K562 (cell line): ENCODE measurements at regions not wholly inside any gene's neighbourhood (a gene's known extent, or its start where the extent isn't known, plus 50 kb on each side); places are given as distances from the start of the nearest gene placed in this dataset.

ENCODE experiments used
- ATAC-seq: fragments of 200-7000 bp; cut with Tn5 transposase; 3 replicates; pipeline ENCODE4 v1.9.1; 2020; ENCODE audit warnings: moderate library complexity
- BruUV-seq: library from RNA; stranded (reverse); fragments of 400-500 nt; replicated peaks from 2 replicates; lab custom pipeline; 2021; lab: Mats Ljungman, UMichigan
- CTCF ChIA-PET: fragments of 300-600 bp; formaldehyde crosslinking; extraction: SDS; loops from one replicate; lab custom pipeline; 2021; ENCODE audit warnings: low intra/inter-chr PET ratio; lab: Yijun Ruan, JAX
- POLR2A ChIA-PET: fragments of 300-600, 350-650 bp; sonication (Branson Sonifier 250); formaldehyde crosslinking; extraction: SDS; loops from one replicate; lab custom pipeline; 2021; ENCODE audit warnings: antibody characterized with exemption, inconsistent platforms; lab: Yijun Ruan, JAX
- DNase-seq, 4 experiments: peaks; one replicate each; pipeline versions ENCODE4 v3.0.0 to v3.0.0-alpha.2; 2011 to 2018; ENCODE audit warnings: low spot score in 3 of 4, mixed read lengths in 3 of 4; ENCODE audit errors: extremely low read depth in 1 of 4
- FAIRE-seq: peaks from 2 replicates; lab custom pipeline; 2011; peaks lifted over from hg19 to GRCh38; lab: Jason Lieb, UNC
- H2AFZ ChIP-seq: 2 replicates; pipeline ENCODE4 v1.6.0; 2011; ENCODE audit warnings: low read depth, low read length, control low read depth, inconsistent platforms
- H3K27ac ChIP-seq: fragments of 200-600 bp; 3 replicates; pipeline ENCODE4 v1.8.0; 2011; ENCODE audit warnings: low read depth, mild to moderate bottlenecking, control low read depth, inconsistent platforms, low read length, moderate library complexity, mixed read lengths; ENCODE audit errors: extremely low read depth
- H3K27me3 ChIP-seq, 2 experiments: fragments of 300-600 bp in 1 of 2; 2 replicates in 1 of 2; 3 replicates in 1 of 2; pipeline versions ENCODE4 v1.6.0 to v1.8.0; 2011; ENCODE audit warnings: inconsistent platforms in 2 of 2, low read length in 2 of 2, mild to moderate bottlenecking in 1 of 2, mixed read lengths in 1 of 2, moderate library complexity in 1 of 2; ENCODE audit not compliant: control insufficient read depth in 2 of 2, insufficient read depth in 2 of 2
- H3K36me3 ChIP-seq: fragments of 300-600 bp; 3 replicates; pipeline ENCODE4 v1.8.0; 2011; ENCODE audit warnings: mild to moderate bottlenecking, low read length, inconsistent platforms; ENCODE audit not compliant: control insufficient read depth, insufficient read depth
- H3K4me1 ChIP-seq, 2 experiments: fragments of 200-600 bp in 1 of 2; replicated peaks in 1 of 2; 2 replicates in 1 of 2; 3 replicates in 1 of 2; pipeline versions ENCODE4 v1.5.1 to v1.8.0; 2011; ENCODE audit warnings: inconsistent platforms in 2 of 2, low read length in 2 of 2, mild to moderate bottlenecking in 1 of 2, mixed read lengths in 1 of 2, moderate library complexity in 1 of 2; ENCODE audit not compliant: control insufficient read depth in 2 of 2, insufficient read depth in 2 of 2
- H3K4me2 ChIP-seq: 2 replicates; pipeline ENCODE4 v1.6.1; 2011; ENCODE audit warnings: low read length, control low read depth, inconsistent platforms, mixed read lengths; ENCODE audit not compliant: insufficient read depth
- H3K4me3 ChIP-seq: fragments of 200-600 bp; sonication (generic), shearing (Covaris generic); 2 replicates; pipeline ENCODE4 v1.5.1; 2016; ENCODE audit warnings: control low read depth, inconsistent platforms
- H3K79me2 ChIP-seq: fragments of 200-600 bp; 3 replicates; pipeline ENCODE4 v1.8.0; 2011; ENCODE audit warnings: low read length, inconsistent platforms; ENCODE audit not compliant: control insufficient read depth, insufficient read depth
- H3K9ac ChIP-seq, 2 experiments: 2 replicates each; pipeline versions ENCODE4 v1.6.0 to v1.6.1; 2011; ENCODE audit warnings: low read depth in 2 of 2, low read length in 2 of 2, control low read depth in 1 of 2, inconsistent platforms in 1 of 2, mild to moderate bottlenecking in 1 of 2, mixed read lengths in 1 of 2; ENCODE audit not compliant: insufficient read depth in 1 of 2
- H3K9me1 ChIP-seq: one replicate; pipeline ENCODE4 v1.6.0; 2011; ENCODE audit warnings: inconsistent platforms, mild to moderate bottlenecking, low read length, moderate library complexity; ENCODE audit not compliant: control insufficient read depth, insufficient read depth
- H3K9me3 ChIP-seq: replicated peaks from 2 replicates; pipeline ENCODE4 v1.5.1; 2011; ENCODE audit warnings: low read depth, low read length, inconsistent platforms; ENCODE audit not compliant: control insufficient read depth, insufficient read depth
- H4K20me1 ChIP-seq: replicated peaks from 2 replicates; pipeline ENCODE4 v1.6.1; 2011; ENCODE audit warnings: low read length, inconsistent platforms, mixed read lengths; ENCODE audit not compliant: control insufficient read depth, insufficient read depth
- L3MBTL2 ChIP-seq: fragments of 450-650 bp; IDR thresholded peaks from 2 replicates; pipeline ENCODE4 v1.6.1; 2016; ENCODE audit warnings: mild to moderate bottlenecking, moderate library complexity
- MCM7 ChIP-seq, 2 experiments: fragments of 450-650 bp; IDR thresholded peaks; 2 replicates each; pipeline ENCODE4 v1.6.1; 2016 to 2018
- NFXL1 ChIP-seq: fragments of 450-650 bp; formaldehyde crosslinking; IDR thresholded peaks from 2 replicates; pipeline ENCODE4 v1.4.0; 2021; ENCODE audit warnings: mild to moderate bottlenecking
- PTBP1 ChIP-seq: fragments of 200-400 bp; formaldehyde crosslinking; IDR thresholded peaks from 2 replicates; pipeline ENCODE4 v1.6.1; 2017; ENCODE audit warnings: low read depth, low read length
- RBFOX2 ChIP-seq: fragments of 200-400 bp; formaldehyde crosslinking; IDR thresholded peaks from 2 replicates; pipeline ENCODE4 v1.6.1; 2017; ENCODE audit warnings: low read depth, mild to moderate bottlenecking, low read length, moderate library complexity
- RHOXF2B ChIP-seq: fragments of 250-450 bp; sonication (Bioruptor Pico); conservative IDR thresholded peaks from 2 replicates; pipeline ENCODE4 v1.5.1; 2021
- SLC30A9 ChIP-seq: fragments of 250-450 bp; sonication (Bioruptor Pico); IDR thresholded peaks from 2 replicates; pipeline ENCODE4 v1.8.0; 2022; ENCODE audit warnings: mild to moderate bottlenecking, moderate library complexity
- THRAP3 ChIP-seq: fragments of 450-650 bp; IDR thresholded peaks from 2 replicates; pipeline ENCODE4 v1.6.1; 2016; ENCODE audit warnings: mild to moderate bottlenecking, inconsistent platforms, borderline replicate concordance
- ZNF274 ChIP-seq: IDR thresholded peaks from 2 replicates; pipeline ENCODE4 v1.6.1; 2011; ENCODE audit warnings: low read depth, mild to moderate bottlenecking, low read length, moderate library complexity, borderline replicate concordance
- WGBS: fragments of 100-300 bp; shearing (Covaris generic); methylation state at CpG from one replicate; pipeline ENCODE4 v1.1.6; 2016; ENCODE audit warnings: low coverage, mixed read lengths; ENCODE audit not compliant: insufficient coverage; ENCODE audit errors: missing lambda C conversion rate; 5-methylcytosine and 5-hydroxymethylcytosine counted together
- in situ Hi-C: fragments of 300-500 bp; cut with MboI; formaldehyde crosslinking; loops from 4 replicates; pipeline ENCODE4 v1.15.0; 2018; ENCODE audit warnings: inconsistent platforms, mixed read lengths
- intact Hi-C: fragments of 100-400 bp; cut with micrococcal nuclease; formaldehyde crosslinking; loops from 2 replicates; pipeline ENCODE4 v1.14.2; 2022
- TF ChIP-seq, protein P1 (sequence below): sonication (generic); formaldehyde crosslinking; IDR thresholded peaks from 2 replicates; pipeline ENCODE4 v1.8.1; 2023; ENCODE audit warnings: missing genetic modification reagents, mild to moderate bottlenecking, borderline replicate concordance
- TF ChIP-seq, protein P2 (sequence below): sonication (generic); formaldehyde crosslinking; IDR thresholded peaks from 2 replicates; pipeline ENCODE4 v1.5.0; 2020; ENCODE audit warnings: missing genetic modification reagents
- TF ChIP-seq, protein P3 (sequence below): sonication (generic); formaldehyde crosslinking; IDR thresholded peaks from 2 replicates; pipeline ENCODE4 v1.8.0; 2023; ENCODE audit warnings: mild to moderate bottlenecking, missing genetic modification reagents
- TF ChIP-seq, protein P4 (sequence below): sonication (generic); formaldehyde crosslinking; IDR thresholded peaks from 2 replicates; pipeline ENCODE4 v1.8.0; 2022; ENCODE audit warnings: missing genetic modification reagents, mild to moderate bottlenecking, borderline replicate concordance

DNA sequence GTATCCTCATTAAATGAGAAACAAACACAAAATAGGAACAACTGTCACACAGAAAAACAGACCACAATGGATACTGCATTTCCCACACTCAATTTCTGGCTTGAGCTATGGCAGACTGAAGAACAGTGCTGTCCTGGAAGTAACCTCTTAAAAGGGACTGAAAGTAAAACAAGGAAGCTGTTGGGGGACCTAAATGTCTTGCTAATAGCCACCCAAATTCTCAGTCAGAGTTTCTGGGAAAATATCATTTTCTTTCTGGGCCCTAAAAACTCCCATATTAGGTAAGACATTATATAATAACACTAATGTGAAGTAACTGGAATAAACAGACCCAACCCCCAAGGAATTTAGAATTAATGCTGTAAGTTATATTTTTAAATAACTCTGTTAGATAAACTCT lies 80.9 kb upstream of the TFEC start (continued):
- TF ChIP-seq, protein P1, sequence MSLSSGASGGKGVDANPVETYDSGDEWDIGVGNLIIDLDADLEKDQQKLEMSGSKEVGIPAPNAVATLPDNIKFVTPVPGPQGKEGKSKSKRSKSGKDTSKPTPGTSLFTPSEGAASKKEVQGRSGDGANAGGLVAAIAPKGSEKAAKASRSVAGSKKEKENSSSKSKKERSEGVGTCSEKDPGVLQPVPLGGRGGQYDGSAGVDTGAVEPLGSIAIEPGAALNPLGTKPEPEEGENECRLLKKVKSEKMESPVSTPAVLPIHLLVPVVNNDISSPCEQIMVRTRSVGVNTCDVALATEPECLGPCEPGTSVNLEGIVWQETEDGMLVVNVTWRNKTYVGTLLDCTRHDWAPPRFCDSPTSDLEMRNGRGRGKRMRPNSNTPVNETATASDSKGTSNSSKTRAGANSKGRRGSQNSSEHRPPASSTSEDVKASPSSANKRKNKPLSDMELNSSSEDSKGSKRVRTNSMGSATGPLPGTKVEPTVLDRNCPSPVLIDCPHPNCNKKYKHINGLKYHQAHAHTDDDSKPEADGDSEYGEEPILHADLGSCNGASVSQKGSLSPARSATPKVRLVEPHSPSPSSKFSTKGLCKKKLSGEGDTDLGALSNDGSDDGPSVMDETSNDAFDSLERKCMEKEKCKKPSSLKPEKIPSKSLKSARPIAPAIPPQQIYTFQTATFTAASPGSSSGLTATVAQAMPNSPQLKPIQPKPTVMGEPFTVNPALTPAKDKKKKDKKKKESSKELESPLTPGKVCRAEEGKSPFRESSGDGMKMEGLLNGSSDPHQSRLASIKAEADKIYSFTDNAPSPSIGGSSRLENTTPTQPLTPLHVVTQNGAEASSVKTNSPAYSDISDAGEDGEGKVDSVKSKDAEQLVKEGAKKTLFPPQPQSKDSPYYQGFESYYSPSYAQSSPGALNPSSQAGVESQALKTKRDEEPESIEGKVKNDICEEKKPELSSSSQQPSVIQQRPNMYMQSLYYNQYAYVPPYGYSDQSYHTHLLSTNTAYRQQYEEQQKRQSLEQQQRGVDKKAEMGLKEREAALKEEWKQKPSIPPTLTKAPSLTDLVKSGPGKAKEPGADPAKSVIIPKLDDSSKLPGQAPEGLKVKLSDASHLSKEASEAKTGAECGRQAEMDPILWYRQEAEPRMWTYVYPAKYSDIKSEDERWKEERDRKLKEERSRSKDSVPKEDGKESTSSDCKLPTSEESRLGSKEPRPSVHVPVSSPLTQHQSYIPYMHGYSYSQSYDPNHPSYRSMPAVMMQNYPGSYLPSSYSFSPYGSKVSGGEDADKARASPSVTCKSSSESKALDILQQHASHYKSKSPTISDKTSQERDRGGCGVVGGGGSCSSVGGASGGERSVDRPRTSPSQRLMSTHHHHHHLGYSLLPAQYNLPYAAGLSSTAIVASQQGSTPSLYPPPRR, result no peak
- TF ChIP-seq, protein P2, sequence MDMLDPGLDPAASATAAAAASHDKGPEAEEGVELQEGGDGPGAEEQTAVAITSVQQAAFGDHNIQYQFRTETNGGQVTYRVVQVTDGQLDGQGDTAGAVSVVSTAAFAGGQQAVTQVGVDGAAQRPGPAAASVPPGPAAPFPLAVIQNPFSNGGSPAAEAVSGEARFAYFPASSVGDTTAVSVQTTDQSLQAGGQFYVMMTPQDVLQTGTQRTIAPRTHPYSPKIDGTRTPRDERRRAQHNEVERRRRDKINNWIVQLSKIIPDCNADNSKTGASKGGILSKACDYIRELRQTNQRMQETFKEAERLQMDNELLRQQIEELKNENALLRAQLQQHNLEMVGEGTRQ (CRISPR knock-in tag), result no peak
- TF ChIP-seq MCM7 (IDR thresholded peaks at IDR 0.05), result no peak
- TF ChIP-seq ZNF274, result no peak
- TF ChIP-seq, all 486 proteins: peak for 0

DNA sequence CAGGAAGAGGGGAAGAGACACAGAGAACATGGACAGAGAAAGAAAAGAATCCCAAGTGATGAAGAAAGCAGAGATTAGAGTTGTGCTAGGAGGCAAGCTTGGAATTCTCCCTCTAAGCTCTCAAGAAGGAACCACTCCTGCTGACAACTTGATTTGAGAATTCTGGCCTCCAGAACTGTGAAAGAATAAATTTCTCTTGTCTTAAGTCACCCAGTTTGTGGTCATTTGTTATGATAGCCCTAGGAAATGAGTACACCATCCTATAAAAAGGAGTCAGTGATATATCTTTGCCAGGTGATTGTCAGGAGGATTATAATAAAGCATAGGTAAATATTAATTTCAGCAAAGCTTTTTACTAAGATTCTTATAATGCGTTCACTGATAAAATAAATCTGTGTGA lies 82.7 kb upstream of the TFEC start:
- H2AFZ ChIP-seq, result no peak overlapping the region
- TF ChIP-seq RHOXF2B (CRISPR knock-in tag) (no peak), PTBP1 (no peak), L3MBTL2 (no peak), THRAP3 (no peak), NFXL1 (no peak), SLC30A9 (CRISPR knock-in tag) (no peak), RBFOX2 (no peak)
- TF ChIP-seq, protein P3, sequence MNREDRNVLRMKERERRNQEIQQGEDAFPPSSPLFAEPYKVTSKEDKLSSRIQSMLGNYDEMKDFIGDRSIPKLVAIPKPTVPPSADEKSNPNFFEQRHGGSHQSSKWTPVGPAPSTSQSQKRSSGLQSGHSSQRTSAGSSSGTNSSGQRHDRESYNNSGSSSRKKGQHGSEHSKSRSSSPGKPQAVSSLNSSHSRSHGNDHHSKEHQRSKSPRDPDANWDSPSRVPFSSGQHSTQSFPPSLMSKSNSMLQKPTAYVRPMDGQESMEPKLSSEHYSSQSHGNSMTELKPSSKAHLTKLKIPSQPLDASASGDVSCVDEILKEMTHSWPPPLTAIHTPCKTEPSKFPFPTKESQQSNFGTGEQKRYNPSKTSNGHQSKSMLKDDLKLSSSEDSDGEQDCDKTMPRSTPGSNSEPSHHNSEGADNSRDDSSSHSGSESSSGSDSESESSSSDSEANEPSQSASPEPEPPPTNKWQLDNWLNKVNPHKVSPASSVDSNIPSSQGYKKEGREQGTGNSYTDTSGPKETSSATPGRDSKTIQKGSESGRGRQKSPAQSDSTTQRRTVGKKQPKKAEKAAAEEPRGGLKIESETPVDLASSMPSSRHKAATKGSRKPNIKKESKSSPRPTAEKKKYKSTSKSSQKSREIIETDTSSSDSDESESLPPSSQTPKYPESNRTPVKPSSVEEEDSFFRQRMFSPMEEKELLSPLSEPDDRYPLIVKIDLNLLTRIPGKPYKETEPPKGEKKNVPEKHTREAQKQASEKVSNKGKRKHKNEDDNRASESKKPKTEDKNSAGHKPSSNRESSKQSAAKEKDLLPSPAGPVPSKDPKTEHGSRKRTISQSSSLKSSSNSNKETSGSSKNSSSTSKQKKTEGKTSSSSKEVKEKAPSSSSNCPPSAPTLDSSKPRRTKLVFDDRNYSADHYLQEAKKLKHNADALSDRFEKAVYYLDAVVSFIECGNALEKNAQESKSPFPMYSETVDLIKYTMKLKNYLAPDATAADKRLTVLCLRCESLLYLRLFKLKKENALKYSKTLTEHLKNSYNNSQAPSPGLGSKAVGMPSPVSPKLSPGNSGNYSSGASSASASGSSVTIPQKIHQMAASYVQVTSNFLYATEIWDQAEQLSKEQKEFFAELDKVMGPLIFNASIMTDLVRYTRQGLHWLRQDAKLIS (CRISPR knock-in tag), result no peak
- TF ChIP-seq, protein P4, sequence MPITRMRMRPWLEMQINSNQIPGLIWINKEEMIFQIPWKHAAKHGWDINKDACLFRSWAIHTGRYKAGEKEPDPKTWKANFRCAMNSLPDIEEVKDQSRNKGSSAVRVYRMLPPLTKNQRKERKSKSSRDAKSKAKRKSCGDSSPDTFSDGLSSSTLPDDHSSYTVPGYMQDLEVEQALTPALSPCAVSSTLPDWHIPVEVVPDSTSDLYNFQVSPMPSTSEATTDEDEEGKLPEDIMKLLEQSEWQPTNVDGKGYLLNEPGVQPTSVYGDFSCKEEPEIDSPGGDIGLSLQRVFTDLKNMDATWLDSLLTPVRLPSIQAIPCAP, result no peak

More for the DNA sequence above, 82.7 kb upstream of the TFEC start:
- BruUV-seq, result no TSS peak
- in situ Hi-C loops (no loop called here), intact Hi-C loops (no loop called here)
- Histone ChIP-seq H3K4me1 (no peaks in the 10 kb centered on the region), H4K20me1 (no peaks in the 10 kb centered on the region), H3K27me3 (no peaks in the 10 kb centered on the region), H3K9me1 (no peaks in the 10 kb centered on the region), H3K79me2 (no peaks in the 10 kb centered on the region), H3K4me3 (no peak overlapping the region), H3K36me3 (no peaks in the 10 kb centered on the region), H3K4me2 (no peak overlapping the region), H3K27ac (no peak overlapping the region), H3K9ac (no peak overlapping the region), H3K9me3 (no peaks in the 10 kb centered on the region)
- no peak for FAIRE-seq
- ChIA-PET CTCF (no interaction called here), POLR2A (no interaction called here)
- ATAC-seq, result no peak
- DNase-seq, result no peak
- 3% methylated on average over 1 of the region's 1 CpG for WGBS
